ENCODE measurements at regions not wholly inside any gene's neighbourhood (a gene's known extent, or its start where the extent isn't known, plus 50 kb on each side); places are given as distances from the start of the nearest gene placed in this dataset.
"Not testable (repeated sequence)": the region's sequence is repeated elsewhere in the genome, so short reads cannot be mapped to it uniquely, and the experiment has no call there.

GRCh38 chr7:12929476-12930140, 242.2 kb downstream of the ARL4A start:
- intact Hi-C loops (cut with DNase I, micrococcal nuclease): no loop called here
- DNase-seq: no peak
- Mint-ChIP-seq H3K4me1 (no peaks in the 10 kb centered on the region), H3K9me3 (ENCODE audit: low read depth) (no peaks in the 10 kb centered on the region), H3K27me3 (peaks cover 2% of the 10 kb centered on the region), H3K4me3 (no peak overlapping the region), H3K27ac (no peak overlapping the region), H3K36me3 (ENCODE audit: low read depth) (no peaks in the 10 kb centered on the region)
- POLR2A ChIA-PET: no interaction called here
- CTCF ChIA-PET: no interaction called here
- ATAC-seq: no peak

GRCh38 chr7:12930534-12930933, 243.1 kb downstream of the ARL4A start:
- intact Hi-C loops (cut with DNase I, micrococcal nuclease): no loop called here
- Mint-ChIP-seq H3K4me1 (no peaks in the 10 kb centered on the region), H3K4me3 (no peak overlapping the region), H3K27ac (no peak overlapping the region), H3K9me3 (ENCODE audit: low read depth) (no peaks in the 10 kb centered on the region), H3K27me3 (peaks cover 2% of the 10 kb centered on the region), H3K36me3 (ENCODE audit: low read depth) (no peaks in the 10 kb centered on the region)
- no peak for ATAC-seq
- CTCF ChIA-PET: no interaction called here
- POLR2A ChIA-PET: no interaction called here
- no peak for DNase-seq

DNA sequence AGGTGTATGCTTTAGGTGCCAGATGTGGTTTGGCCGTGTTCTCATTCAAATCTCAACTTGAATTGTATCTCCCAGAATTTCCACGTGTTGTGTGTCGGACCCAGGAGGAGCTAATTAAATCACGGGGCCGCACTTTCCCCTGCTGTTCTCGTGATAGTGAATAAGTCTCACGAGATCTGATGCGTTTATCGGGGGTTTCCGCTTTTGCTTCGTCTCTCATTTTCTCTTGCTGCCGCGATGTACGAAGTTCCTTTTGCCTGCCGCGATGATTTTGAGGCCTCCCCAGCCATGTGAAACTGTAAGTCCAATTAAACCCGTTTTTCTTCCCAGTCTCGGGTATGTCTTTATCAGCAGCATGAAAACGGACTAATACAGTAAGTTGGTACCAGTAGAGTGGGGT, 244.0 kb downstream of the ARL4A start:
- POLR2A ChIA-PET; intact Hi-C loops (cut with DNase I, micrococcal nuclease); H3K27me3 Mint-ChIP-seq: not testable (repeated sequence)

GRCh38 chr7:12939694-12940093, 252.3 kb downstream of the ARL4A start:
- Mint-ChIP-seq H3K27ac (no peak overlapping the region), H3K4me1 (no peaks in the 10 kb centered on the region), H3K9me3 (ENCODE audit: low read depth) (no peaks in the 10 kb centered on the region), H3K36me3 (ENCODE audit: low read depth) (no peaks in the 10 kb centered on the region), H3K27me3 (peaks cover 2% of the 10 kb centered on the region), H3K4me3 (no peak overlapping the region)
- no peak for DNase-seq
- intact Hi-C loops (cut with DNase I, micrococcal nuclease): no loop called here
- CTCF ChIA-PET: no interaction called here
- ATAC-seq: no peak
- POLR2A ChIA-PET: no interaction called here

More for the DNA sequence above, 244.0 kb downstream of the ARL4A start:
- H3K27ac Mint-ChIP-seq; H3K4me3 Mint-ChIP-seq; H3K9me3 Mint-ChIP-seq (ENCODE audit: low read depth); H3K4me1 Mint-ChIP-seq; CTCF ChIA-PET; H3K36me3 Mint-ChIP-seq (ENCODE audit: low read depth); DNase-seq; ATAC-seq: not testable (repeated sequence)

DNA sequence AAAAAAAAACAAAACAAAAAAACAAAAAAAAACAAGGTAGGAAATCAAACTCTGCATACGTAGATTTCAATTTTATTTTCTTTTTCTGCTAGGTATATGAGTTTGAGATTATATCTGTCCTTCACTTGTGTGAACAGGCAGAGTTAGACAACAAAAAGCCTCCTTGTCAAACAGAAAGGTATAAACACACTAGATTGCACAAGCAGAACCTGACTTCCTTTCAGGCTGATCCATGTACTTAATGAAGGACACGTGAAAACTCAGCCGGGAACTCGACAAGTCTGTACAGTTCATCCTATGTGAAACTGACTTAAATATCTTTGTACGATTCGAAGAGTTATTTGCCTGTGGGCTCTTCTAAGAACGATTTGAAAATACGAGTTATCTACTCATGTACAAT, 254.1 kb downstream of the ARL4A start:
- ATAC-seq: no peak
- no peak overlapping the region for H3K27ac Mint-ChIP-seq
- no peaks in the 10 kb centered on the region for H3K27me3 Mint-ChIP-seq
- intact Hi-C loops (cut with DNase I, micrococcal nuclease): no loop called here
- H3K9me3 Mint-ChIP-seq (ENCODE audit: low read depth): no peaks in the 10 kb centered on the region
- POLR2A ChIA-PET: no interaction called here
- DNase-seq: no peak
- CTCF ChIA-PET: no interaction called here
- no peak overlapping the region for H3K4me3 Mint-ChIP-seq
- no peaks in the 10 kb centered on the region for H3K4me1 Mint-ChIP-seq
- no peaks in the 10 kb centered on the region for H3K36me3 Mint-ChIP-seq (ENCODE audit: low read depth)

- no peaks in the 10 kb centered on the region for H3K27me3 Mint-ChIP-seq
- no peak overlapping the region for H3K4me3 Mint-ChIP-seq
- DNase-seq: no peak
- H3K27ac Mint-ChIP-seq: no peak overlapping the region
- H3K36me3 Mint-ChIP-seq (ENCODE audit: low read depth): no peaks in the 10 kb centered on the region
- no peak for ATAC-seq
- H3K9me3 Mint-ChIP-seq (ENCODE audit: low read depth): no peaks in the 10 kb centered on the region
- ChIA-PET CTCF (interaction anchor here (0.8 kb wide), 1 partner anchor 312 kb away, joined by 4 read pairs; no protein-coding TSS in a partner anchor), POLR2A (no interaction called here)
- intact Hi-C loops (cut with DNase I, micrococcal nuclease): no loop called here
- no peaks in the 10 kb centered on the region for H3K4me1 Mint-ChIP-seq
These were observed 255.2 kb downstream of the ARL4A start for GRCh38 chr7:12942609-12943008.

DNA sequence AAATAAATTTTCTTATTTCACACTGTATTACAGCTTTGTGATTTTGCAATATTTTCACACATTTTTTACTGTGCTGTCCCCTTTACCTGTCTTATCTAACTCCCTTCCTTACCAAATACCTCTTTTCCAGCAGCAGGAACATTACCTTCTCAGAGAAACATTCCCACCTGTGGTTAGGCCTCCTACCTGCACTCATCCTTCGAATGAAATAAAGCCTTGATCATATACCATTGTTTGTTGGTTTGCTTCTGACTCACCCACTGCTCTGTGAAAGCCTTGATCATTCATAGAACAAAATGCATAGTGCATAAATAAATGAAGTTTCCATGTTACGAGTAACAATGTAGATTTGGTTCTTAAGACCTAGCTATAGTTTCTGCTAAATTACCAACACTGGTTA, 256.3 kb downstream of the ARL4A start:
- Mint-ChIP-seq H3K27ac (no peak overlapping the region), H3K9me3 (ENCODE audit: low read depth) (no peaks in the 10 kb centered on the region), H3K36me3 (ENCODE audit: low read depth) (no peaks in the 10 kb centered on the region), H3K4me1 (no peaks in the 10 kb centered on the region), H3K4me3 (no peak overlapping the region), H3K27me3 (no peaks in the 10 kb centered on the region)
- POLR2A ChIA-PET: no interaction called here
- CTCF ChIA-PET: no interaction called here
- intact Hi-C loops (cut with DNase I, micrococcal nuclease): no loop called here
- DNase-seq: no peak
- no peak for ATAC-seq

DNA sequence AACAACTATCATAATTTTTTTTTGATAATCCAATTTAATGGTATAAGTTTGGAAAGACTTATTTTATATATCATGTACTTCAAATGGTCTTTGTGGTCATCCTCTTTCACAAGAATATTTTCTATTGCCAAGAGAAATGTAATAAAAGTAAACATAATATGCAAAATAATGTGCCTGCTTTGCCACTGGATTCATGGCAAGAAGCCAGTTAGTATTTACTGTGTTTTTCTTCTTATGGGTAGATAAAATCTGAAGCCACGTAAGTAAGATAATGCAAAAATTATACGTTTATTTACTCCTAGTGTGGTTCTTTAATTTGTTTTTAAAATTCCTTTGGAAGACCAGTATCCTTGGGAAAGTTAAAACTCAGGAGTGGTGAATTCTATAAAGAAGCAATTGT, 258.5 kb downstream of the ARL4A start:
- no peak overlapping the region for H3K27ac Mint-ChIP-seq
- H3K9me3 Mint-ChIP-seq (ENCODE audit: low read depth): no peaks in the 10 kb centered on the region
- ChIA-PET POLR2A (no interaction called here), CTCF (no interaction called here)
- no peak overlapping the region for H3K4me3 Mint-ChIP-seq
- no peak for ATAC-seq
- no peak for DNase-seq
- H3K4me1 Mint-ChIP-seq: no peaks in the 10 kb centered on the region
- H3K36me3 Mint-ChIP-seq (ENCODE audit: low read depth): no peaks in the 10 kb centered on the region
- no peaks in the 10 kb centered on the region for H3K27me3 Mint-ChIP-seq
- intact Hi-C loops (cut with DNase I, micrococcal nuclease): no loop called here

DNA sequence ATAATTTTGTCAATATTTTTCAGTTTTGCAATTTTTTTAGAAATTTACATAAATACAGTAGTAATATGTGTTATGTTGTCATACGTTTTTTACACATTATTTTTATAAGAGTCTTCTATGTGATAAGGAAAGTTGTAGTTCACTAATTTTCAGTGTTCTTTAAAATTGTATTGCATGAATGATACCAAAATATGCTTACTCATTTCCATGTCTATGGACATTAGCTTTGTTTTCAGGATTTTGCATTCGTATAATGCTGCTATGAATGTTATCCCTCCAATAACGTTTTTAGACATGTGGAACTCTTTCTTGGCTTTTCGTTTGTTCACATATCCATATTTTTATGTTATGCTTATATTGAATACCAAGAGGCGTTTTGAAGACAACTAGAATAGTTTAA, 260.0 kb downstream of the ARL4A start:
- Mint-ChIP-seq H3K4me1 (no peaks in the 10 kb centered on the region), H3K27ac (no peak overlapping the region)
- no peak for ATAC-seq

GRCh38 chr7:12949060-12949931, 261.9 kb downstream of the ARL4A start:
- DNase-seq (no peak), ATAC-seq (no peak)
- H3K36me3 Mint-ChIP-seq (ENCODE audit: low read depth): no peaks in the 10 kb centered on the region
- H3K27ac Mint-ChIP-seq: no peak overlapping the region
- CTCF ChIA-PET: interaction anchor here (0.6 to 1.6 kb wide), 2 partner anchors 13 to 962 kb away, joined by 3 to 4 read pairs; no protein-coding TSS in a partner anchor
- H3K4me3 Mint-ChIP-seq: no peak overlapping the region
- intact Hi-C loops (cut with DNase I, micrococcal nuclease): no loop called here
- no peaks in the 10 kb centered on the region for H3K27me3 Mint-ChIP-seq
- H3K9me3 Mint-ChIP-seq (ENCODE audit: low read depth): no peaks in the 10 kb centered on the region
- H3K4me1 Mint-ChIP-seq: no peaks in the 10 kb centered on the region
- POLR2A ChIA-PET: no interaction called here

More for the DNA sequence above, 260.0 kb downstream of the ARL4A start:
- ChIA-PET POLR2A (no interaction called here), CTCF (interaction anchor here (0.6 to 1.6 kb wide), 3 partner anchors 8 to 247 kb away, joined by 3 to 4 read pairs (median 4); no protein-coding TSS in a partner anchor)
- H3K27me3 Mint-ChIP-seq: no peaks in the 10 kb centered on the region
- H3K36me3 Mint-ChIP-seq (ENCODE audit: low read depth): no peaks in the 10 kb centered on the region
- no peaks in the 10 kb centered on the region for H3K9me3 Mint-ChIP-seq (ENCODE audit: low read depth)
- H3K4me3 Mint-ChIP-seq: no peak overlapping the region
- DNase-seq: no peak
- intact Hi-C loops (cut with DNase I, micrococcal nuclease): no loop called here

GRCh38 chr7:12951397-12951801, 264.0 kb downstream of the ARL4A start:
- H3K4me1 Mint-ChIP-seq: no peaks in the 10 kb centered on the region
- POLR2A ChIA-PET: no interaction called here
- CTCF ChIA-PET: interaction anchor here (1.1 kb wide), 1 partner anchor 14 kb away, joined by 3 read pairs; no protein-coding TSS in a partner anchor

GRCh38 chr7:12954380-12955033, 267.1 kb downstream of the ARL4A start:
- intact Hi-C loops (cut with DNase I, micrococcal nuclease): no loop called here
- no peak for DNase-seq
- Mint-ChIP-seq H3K27ac (no peak overlapping the region), H3K4me1 (no peaks in the 10 kb centered on the region), H3K4me3 (no peak overlapping the region), H3K27me3 (no peaks in the 10 kb centered on the region), H3K36me3 (ENCODE audit: low read depth) (no peaks in the 10 kb centered on the region), H3K9me3 (ENCODE audit: low read depth) (no peaks in the 10 kb centered on the region)
- POLR2A ChIA-PET: no interaction called here
- CTCF ChIA-PET: no interaction called here
- no peak for ATAC-seq

More at GRCh38 chr7:12951397-12951801, 264.0 kb downstream of the ARL4A start:
- Mint-ChIP-seq H3K27ac (no peak overlapping the region), H3K36me3 (ENCODE audit: low read depth) (no peaks in the 10 kb centered on the region), H3K4me3 (no peak overlapping the region), H3K27me3 (no peaks in the 10 kb centered on the region), H3K9me3 (ENCODE audit: low read depth) (no peaks in the 10 kb centered on the region)
- ATAC-seq (no peak), DNase-seq (no peak)
- intact Hi-C loops (cut with DNase I, micrococcal nuclease): no loop called here
